K562 (cell line): ENCODE measurements at regions not wholly inside any gene's neighbourhood (a gene's known extent, or its start where the extent isn't known, plus 50 kb on each side); places are given as distances from the start of the nearest gene placed in this dataset.

Experiments
- ATAC-seq: fragments of 200-7000 bp; cut with Tn5 transposase; 3 replicates; pipeline ENCODE4 v1.9.1; 2020; ENCODE audit warnings: moderate library complexity
- BruUV-seq: library from RNA; stranded (reverse); fragments of 400-500 nt; replicated peaks from 2 replicates; lab custom pipeline; 2021; lab: Mats Ljungman, UMichigan
- CTCF ChIA-PET: fragments of 300-600 bp; formaldehyde crosslinking; extraction: SDS; loops from one replicate; lab custom pipeline; 2021; ENCODE audit warnings: low intra/inter-chr PET ratio; lab: Yijun Ruan, JAX
- POLR2A ChIA-PET: fragments of 300-600, 350-650 bp; sonication (Branson Sonifier 250); formaldehyde crosslinking; extraction: SDS; loops from one replicate; lab custom pipeline; 2021; ENCODE audit warnings: antibody characterized with exemption, inconsistent platforms; lab: Yijun Ruan, JAX
- DNase-seq, 4 experiments: peaks; one replicate each; pipeline versions ENCODE4 v3.0.0 to v3.0.0-alpha.2; 2011 to 2018; ENCODE audit warnings: low spot score in 3 of 4, mixed read lengths in 3 of 4; ENCODE audit errors: extremely low read depth in 1 of 4
- FAIRE-seq: peaks from 2 replicates; lab custom pipeline; 2011; peaks lifted over from hg19 to GRCh38; lab: Jason Lieb, UNC
- H2AFZ ChIP-seq: 2 replicates; pipeline ENCODE4 v1.6.0; 2011; ENCODE audit warnings: low read depth, low read length, control low read depth, inconsistent platforms
- H3K27ac ChIP-seq: fragments of 200-600 bp; 3 replicates; pipeline ENCODE4 v1.8.0; 2011; ENCODE audit warnings: low read depth, mild to moderate bottlenecking, control low read depth, inconsistent platforms, low read length, moderate library complexity, mixed read lengths; ENCODE audit errors: extremely low read depth
- H3K27me3 ChIP-seq, 2 experiments: fragments of 300-600 bp in 1 of 2; 2 replicates in 1 of 2; 3 replicates in 1 of 2; pipeline versions ENCODE4 v1.6.0 to v1.8.0; 2011; ENCODE audit warnings: inconsistent platforms in 2 of 2, low read length in 2 of 2, mild to moderate bottlenecking in 1 of 2, mixed read lengths in 1 of 2, moderate library complexity in 1 of 2; ENCODE audit not compliant: control insufficient read depth in 2 of 2, insufficient read depth in 2 of 2
- H3K36me3 ChIP-seq: fragments of 300-600 bp; 3 replicates; pipeline ENCODE4 v1.8.0; 2011; ENCODE audit warnings: mild to moderate bottlenecking, low read length, inconsistent platforms; ENCODE audit not compliant: control insufficient read depth, insufficient read depth
- H3K4me1 ChIP-seq, 2 experiments: fragments of 200-600 bp in 1 of 2; replicated peaks in 1 of 2; 2 replicates in 1 of 2; 3 replicates in 1 of 2; pipeline versions ENCODE4 v1.5.1 to v1.8.0; 2011; ENCODE audit warnings: inconsistent platforms in 2 of 2, low read length in 2 of 2, mild to moderate bottlenecking in 1 of 2, mixed read lengths in 1 of 2, moderate library complexity in 1 of 2; ENCODE audit not compliant: control insufficient read depth in 2 of 2, insufficient read depth in 2 of 2
- H3K4me2 ChIP-seq: 2 replicates; pipeline ENCODE4 v1.6.1; 2011; ENCODE audit warnings: low read length, control low read depth, inconsistent platforms, mixed read lengths; ENCODE audit not compliant: insufficient read depth
- H3K4me3 ChIP-seq: fragments of 200-600 bp; sonication (generic), shearing (Covaris generic); 2 replicates; pipeline ENCODE4 v1.5.1; 2016; ENCODE audit warnings: control low read depth, inconsistent platforms
- H3K79me2 ChIP-seq: fragments of 200-600 bp; 3 replicates; pipeline ENCODE4 v1.8.0; 2011; ENCODE audit warnings: low read length, inconsistent platforms; ENCODE audit not compliant: control insufficient read depth, insufficient read depth
- H3K9ac ChIP-seq, 2 experiments: 2 replicates each; pipeline versions ENCODE4 v1.6.0 to v1.6.1; 2011; ENCODE audit warnings: low read depth in 2 of 2, low read length in 2 of 2, control low read depth in 1 of 2, inconsistent platforms in 1 of 2, mild to moderate bottlenecking in 1 of 2, mixed read lengths in 1 of 2; ENCODE audit not compliant: insufficient read depth in 1 of 2
- H3K9me1 ChIP-seq: one replicate; pipeline ENCODE4 v1.6.0; 2011; ENCODE audit warnings: inconsistent platforms, mild to moderate bottlenecking, low read length, moderate library complexity; ENCODE audit not compliant: control insufficient read depth, insufficient read depth
- H3K9me3 ChIP-seq: replicated peaks from 2 replicates; pipeline ENCODE4 v1.5.1; 2011; ENCODE audit warnings: low read depth, low read length, inconsistent platforms; ENCODE audit not compliant: control insufficient read depth, insufficient read depth
- H4K20me1 ChIP-seq: replicated peaks from 2 replicates; pipeline ENCODE4 v1.6.1; 2011; ENCODE audit warnings: low read length, inconsistent platforms, mixed read lengths; ENCODE audit not compliant: control insufficient read depth, insufficient read depth
- CUX1 ChIP-seq: fragments of 200-800 bp; sonication (Bioruptor generic); IDR thresholded peaks from 2 replicates; pipeline ENCODE4 v1.6.1; 2016; ENCODE audit warnings: missing genetic modification characterization, missing compliant biosample characterization
- MBD2 ChIP-seq: sonication (generic); IDR thresholded peaks from 2 replicates; pipeline ENCODE4 v1.6.1; 2016; ENCODE audit warnings: low read depth, borderline replicate concordance
- MEF2D ChIP-seq: conservative IDR thresholded peaks from 2 replicates; pipeline ENCODE4 v1.6.1; 2016; ENCODE audit warnings: low read depth, missing genetic modification characterization, missing compliant biosample characterization
- PHF20 ChIP-seq: fragments of 450-650 bp; IDR thresholded peaks from 2 replicates; pipeline ENCODE4 v1.6.1; 2018; ENCODE audit not compliant: partially characterized antibody
- RERE ChIP-seq: sonication (generic); formaldehyde crosslinking; IDR thresholded peaks from 2 replicates; pipeline ENCODE4 v1.8.0; 2023; ENCODE audit warnings: missing genetic modification reagents, mild to moderate bottlenecking, borderline replicate concordance
- SIRT6 ChIP-seq: IDR thresholded peaks from one replicate; pipeline ENCODE4 v1.6.1; 2012; ENCODE audit warnings: low read depth, mild to moderate bottlenecking, control low read depth, inconsistent platforms, low read length, moderate library complexity
- SREBF2 ChIP-seq: sonication (generic); formaldehyde crosslinking; IDR thresholded peaks from 2 replicates; pipeline ENCODE4 v1.4.0; 2020; ENCODE audit warnings: mild to moderate bottlenecking, missing genetic modification reagents
- TEAD1 ChIP-seq, 2 experiments: fragments of 450-650 bp in 1 of 2; sonication (generic) in 1 of 2; formaldehyde crosslinking; IDR thresholded peaks; 2 replicates each; pipeline versions ENCODE4 v1.4.0 to v1.8.0; 2020 to 2022; ENCODE audit warnings: mild to moderate bottlenecking in 2 of 2, missing genetic modification reagents in 1 of 2
- ZNF133 ChIP-seq: fragments of 250-450 bp; sonication (Bioruptor Pico); IDR thresholded peaks from 2 replicates; pipeline ENCODE4 v1.4.0; 2020; ENCODE audit warnings: mild to moderate bottlenecking
- ZNF740 ChIP-seq, 3 experiments: fragments of 200-800 bp in 1 of 3; sonication (Bioruptor generic) in 1 of 3; sonication (generic) in 1 of 3; formaldehyde crosslinking in 1 of 3; IDR thresholded peaks; 2 replicates each; pipeline versions ENCODE4 v1.6.1 to v1.8.0; 2016 to 2022; ENCODE audit warnings: mild to moderate bottlenecking in 2 of 3, missing compliant biosample characterization in 2 of 3, missing genetic modification characterization in 2 of 3, missing genetic modification reagents in 1 of 3
- WGBS: fragments of 100-300 bp; shearing (Covaris generic); methylation state at CpG from one replicate; pipeline ENCODE4 v1.1.6; 2016; ENCODE audit warnings: low coverage, mixed read lengths; ENCODE audit not compliant: insufficient coverage; ENCODE audit errors: missing lambda C conversion rate; 5-methylcytosine and 5-hydroxymethylcytosine counted together
- in situ Hi-C: fragments of 300-500 bp; cut with MboI; formaldehyde crosslinking; loops from 4 replicates; pipeline ENCODE4 v1.15.0; 2018; ENCODE audit warnings: inconsistent platforms, mixed read lengths
- intact Hi-C: fragments of 100-400 bp; cut with micrococcal nuclease; formaldehyde crosslinking; loops from 2 replicates; pipeline ENCODE4 v1.14.2; 2022

GRCh38 chr12:127981875-127982274 lies 285.1 kb upstream of the TMEM132C start:
- POLR2A ChIA-PET = no interaction called here
- Histone ChIP-seq H3K4me2 (no peak overlapping the region), H2AFZ (no peak overlapping the region), H3K4me3 (no peak overlapping the region), H3K27ac (no peak overlapping the region), H4K20me1 (no peaks in the 10 kb centered on the region), H3K9me1 (no peaks in the 10 kb centered on the region), H3K79me2 (no peaks in the 10 kb centered on the region), H3K9ac (no peak overlapping the region), H3K36me3 (no peaks in the 10 kb centered on the region), H3K27me3 (no peaks in the 10 kb centered on the region), H3K4me1 (no peaks in the 10 kb centered on the region), H3K9me3 (no peaks in the 10 kb centered on the region; the same call in 1 of the 2 replicates)
- WGBS = 0% methylated on average over 5 of the region's 5 CpGs
- intact Hi-C loops (no loop called here), in situ Hi-C loops (no loop called here)
- BruUV-seq = no TSS peak
- no peak for TF ChIP-seq SREBF2 (CRISPR knock-in tag)
- no peak for TF ChIP-seq CUX1 (CRISPR knock-in tag)
- no peak for TF ChIP-seq MBD2
- no peak for TF ChIP-seq SIRT6
- TF ChIP-seq TEAD1 (CRISPR knock-in tag; IDR thresholded peaks at IDR 0.05) = no peak
- no peak for TF ChIP-seq RERE
- no peak for TF ChIP-seq MEF2D (tag)
- TF ChIP-seq PHF20 = no peak
- no peak for TF ChIP-seq ZNF740 (CRISPR knock-in tag; IDR thresholded peaks at IDR 0.05)
- no peak for TF ChIP-seq ZNF740 (tag; IDR thresholded peaks at IDR 0.05)
- no peak for TF ChIP-seq ZNF133 (CRISPR knock-in tag)
- DNase-seq (no peak), FAIRE-seq (no peak), ATAC-seq (no peak)
- CTCF ChIA-PET = no interaction called here
